DMS153 treated with DMSO at 0.1 percent for 48 hours (cell line): ENCODE measurements at regions not wholly inside any gene's neighbourhood (a gene's known extent, or its start where the extent isn't known, plus 50 kb on each side); places are given as distances from the start of the nearest gene placed in this dataset.
"Not testable (repeated sequence)": the region's sequence is repeated elsewhere in the genome, so short reads cannot be mapped to it uniquely, and the experiment has no call there.

Source experiments
- DNase-seq: peaks from one replicate; lab custom pipeline; 2025; ENCODE audit not compliant: unreplicated experiment; lab: John Stamatoyannopoulos, UW

DNA sequence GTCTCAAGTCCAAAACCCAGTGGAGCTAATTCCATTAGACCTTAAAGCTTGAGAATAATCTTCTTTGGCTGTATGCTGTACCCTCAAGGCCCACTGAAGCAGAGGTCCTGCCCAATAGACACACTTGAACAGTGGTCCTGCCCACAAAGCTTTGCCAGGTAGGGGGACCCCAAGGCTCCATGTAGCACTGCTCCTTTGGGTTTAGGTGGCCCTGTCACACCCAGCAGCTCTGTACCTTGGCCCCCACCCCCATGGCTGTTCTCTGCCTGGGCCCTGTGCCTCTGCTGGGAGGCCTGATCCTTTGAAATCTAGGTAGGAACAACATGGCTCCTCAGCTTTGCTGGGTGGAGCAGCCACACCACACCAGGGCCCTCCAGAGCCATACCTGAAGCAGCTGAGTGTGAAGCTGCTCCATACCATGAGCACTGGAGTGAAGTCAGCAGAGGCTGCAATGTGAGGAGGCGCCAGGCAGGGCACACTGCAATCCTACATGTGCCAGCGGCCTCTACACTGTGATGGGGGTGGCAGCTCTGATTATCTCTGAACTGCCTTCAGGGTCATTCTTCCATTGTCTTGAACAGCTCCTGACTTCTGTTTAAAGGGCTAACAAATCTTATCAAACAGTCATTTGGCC is 188.0 kb upstream of the CCDC54 start:
- no peak for DNase-seq

DNA sequence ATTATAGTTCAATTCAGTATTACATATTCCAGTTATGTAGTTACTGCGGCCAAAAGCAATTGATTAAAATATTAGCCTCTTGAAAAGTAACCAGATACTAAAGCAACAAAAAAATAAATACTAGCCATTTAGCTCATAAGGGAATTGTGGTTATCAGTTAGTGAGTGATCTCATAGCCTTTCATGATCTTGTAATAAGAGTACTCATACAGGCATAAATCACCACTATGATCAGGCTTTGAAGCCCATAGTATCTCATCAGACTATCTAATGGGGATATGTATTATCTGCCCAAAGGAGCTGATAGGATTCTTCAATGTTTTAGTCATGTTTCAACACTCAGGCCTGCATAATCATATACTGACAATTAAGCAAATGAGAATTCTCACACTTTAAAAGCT is 184.1 kb upstream of the CCDC54 start:
- no peak for DNase-seq

GRCh38 chr3:107198581-107199181 is 178.6 kb upstream of the CCDC54 start:
- no peak for DNase-seq

- no peak for DNase-seq
Observed at GRCh38 chr3:107201146-107201545, 176.1 kb upstream of the CCDC54 start.

DNA sequence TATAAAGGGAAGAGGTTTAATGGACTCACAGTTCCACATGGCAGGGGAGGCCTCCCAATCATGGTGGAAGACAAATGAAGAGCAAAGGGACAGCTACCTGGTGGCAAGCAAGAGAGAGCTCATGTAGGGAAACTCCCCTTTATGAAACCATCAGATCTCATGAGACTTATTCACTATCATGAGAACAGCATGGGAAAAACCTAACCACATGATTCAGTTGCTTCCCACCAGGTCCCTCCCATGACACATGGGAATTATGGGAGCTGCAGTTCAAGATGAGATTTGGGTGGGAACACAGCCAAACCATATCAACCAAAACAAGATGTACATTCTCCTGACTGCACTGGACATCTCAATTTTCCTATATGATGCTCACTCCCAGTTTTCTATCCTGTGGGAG is 174.4 kb upstream of the CCDC54 start:
- not testable (repeated sequence) for DNase-seq

DNA sequence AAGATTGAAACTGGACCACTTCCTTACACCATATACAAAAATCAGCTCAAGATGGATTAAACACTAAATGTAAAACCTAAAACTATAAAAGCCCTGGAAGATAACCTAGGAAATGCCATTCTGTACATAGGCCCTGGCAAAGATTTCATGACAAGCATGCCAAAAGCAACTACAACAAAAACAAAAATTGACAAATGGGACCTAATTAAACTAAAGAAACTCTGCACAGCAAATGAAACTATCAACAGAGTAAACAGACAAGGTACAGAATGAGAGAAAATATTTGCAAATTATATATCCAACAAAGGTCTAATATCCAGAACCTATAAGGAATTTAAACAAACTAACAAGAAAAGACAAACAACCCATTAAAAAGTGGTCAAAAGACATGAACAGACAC is 173.1 kb upstream of the CCDC54 start:
- no peak for DNase-seq

- DNase-seq = no peak
Observed at GRCh38 chr3:107205358-107205757, 171.9 kb upstream of the CCDC54 start.

- DNase-seq = no peak
Observed at GRCh38 chr3:107206141-107206540, 171.1 kb upstream of the CCDC54 start.

DNA sequence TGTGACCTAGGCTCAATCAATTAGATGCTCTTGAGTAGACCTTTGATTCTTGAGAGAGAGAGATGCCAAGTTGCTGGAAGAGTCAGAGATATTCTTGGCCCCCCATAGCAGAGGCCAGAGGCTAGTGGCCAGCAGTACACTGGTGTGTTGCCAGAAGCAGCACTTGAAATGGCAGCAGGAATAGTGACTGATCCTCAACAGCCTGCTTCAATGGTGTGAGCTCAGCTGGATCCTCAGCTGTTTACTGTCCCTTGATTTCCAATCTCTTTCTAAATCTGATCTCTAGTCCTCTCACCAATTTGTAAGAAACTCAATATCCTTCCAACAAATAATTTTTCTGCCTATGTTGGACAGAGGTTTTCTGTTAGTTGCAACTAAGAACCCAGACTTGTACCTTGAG is 170.3 kb upstream of the CCDC54 start:
- DNase-seq = no peak

DNA sequence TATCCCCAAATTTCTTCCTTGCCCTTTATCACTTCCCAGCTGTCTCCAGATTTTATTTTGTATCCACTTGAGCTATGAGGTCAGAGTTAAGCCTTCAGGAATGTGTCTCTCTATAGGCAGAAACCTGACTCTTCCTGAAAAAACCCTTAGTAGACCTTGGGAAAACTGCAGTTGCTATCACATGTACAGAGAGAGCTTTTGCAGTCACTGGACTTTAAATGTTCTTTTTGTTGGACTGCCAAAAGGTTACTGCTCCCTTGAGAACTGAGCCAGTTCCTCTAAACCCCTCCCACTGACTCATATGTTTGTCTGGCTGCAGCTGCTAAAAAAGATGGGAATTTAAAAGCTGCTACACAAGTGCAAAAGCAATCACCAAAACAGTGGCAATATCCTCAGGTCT is 169.1 kb upstream of the CCDC54 start:
- peak; percentile 65 for DNase-seq

DNA sequence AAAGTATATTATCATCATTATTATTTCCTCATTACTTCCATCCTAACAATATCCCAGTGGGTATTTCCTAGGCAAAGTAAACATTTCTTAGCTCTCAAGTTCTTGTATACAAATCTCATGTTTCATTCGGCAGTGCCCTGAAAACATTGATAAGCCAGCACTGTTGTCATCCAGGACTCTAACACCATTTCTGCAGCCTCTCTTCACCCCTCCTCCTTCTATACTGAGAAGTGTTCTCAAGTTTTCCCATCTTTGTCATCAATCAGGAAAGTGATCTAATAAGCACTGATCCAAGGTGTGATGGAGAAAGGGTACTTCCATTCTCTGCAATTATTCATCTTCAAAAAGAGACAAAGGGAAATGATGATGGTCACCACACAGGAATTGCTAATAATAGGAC is 168.4 kb upstream of the CCDC54 start:
- no peak for DNase-seq

- DNase-seq = no peak
Observed at GRCh38 chr3:107209302-107209990, 167.8 kb upstream of the CCDC54 start.

GRCh38 chr3:107211608-107212007 is 165.6 kb upstream of the CCDC54 start:
- DNase-seq = no peak

DNA sequence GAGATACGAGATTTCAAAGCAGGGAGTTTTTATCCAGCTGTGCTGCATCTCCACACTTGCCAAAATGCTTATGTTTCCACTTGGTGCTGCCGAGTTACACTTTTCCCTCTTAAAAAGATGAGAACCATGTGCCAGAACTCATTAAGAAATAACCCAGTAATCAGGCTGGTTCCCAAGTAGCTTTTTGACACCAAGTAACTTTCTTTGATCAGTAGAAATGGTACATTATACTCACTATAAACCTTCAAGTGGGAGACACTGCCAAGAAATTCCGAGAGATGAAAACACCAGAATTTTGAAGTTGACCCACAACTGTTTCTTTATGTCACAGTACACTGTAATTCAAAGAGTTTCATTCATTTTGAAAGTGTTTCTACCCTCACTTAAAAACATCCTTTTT is 164.6 kb upstream of the CCDC54 start:
- DNase-seq = no peak

DNA sequence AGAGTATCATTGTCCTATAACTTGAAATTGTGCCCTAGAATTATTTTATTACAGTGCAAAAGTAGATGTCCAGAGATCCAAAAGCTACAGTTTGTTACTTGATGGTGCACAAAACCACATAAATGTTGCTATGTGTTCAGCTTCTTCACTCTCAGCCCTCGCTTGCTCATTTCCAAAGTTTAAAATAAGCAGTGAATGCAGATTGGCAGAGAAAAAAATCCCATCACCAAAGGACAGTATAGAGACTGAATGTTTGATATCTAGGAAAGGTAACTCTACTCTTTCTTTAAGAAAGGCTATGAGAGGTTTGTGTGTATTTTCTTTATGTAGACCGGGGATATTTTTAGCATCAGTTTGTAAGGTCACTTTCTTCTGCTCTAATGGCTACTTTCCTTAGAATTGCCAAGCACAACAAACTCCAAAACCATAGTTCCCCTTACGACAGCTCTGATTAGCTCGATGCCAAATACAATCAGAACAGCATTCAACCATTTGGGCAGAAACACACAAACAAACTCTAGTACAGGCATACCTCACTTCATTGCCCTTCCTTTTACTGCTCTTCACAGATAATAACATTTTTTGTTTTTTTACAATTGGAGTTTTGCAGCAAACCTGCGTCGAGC is 164.1 kb upstream of the CCDC54 start:
- DNase-seq = no peak

GRCh38 chr3:107216229-107216628 is 161.0 kb upstream of the CCDC54 start:
- no peak for DNase-seq

DNA sequence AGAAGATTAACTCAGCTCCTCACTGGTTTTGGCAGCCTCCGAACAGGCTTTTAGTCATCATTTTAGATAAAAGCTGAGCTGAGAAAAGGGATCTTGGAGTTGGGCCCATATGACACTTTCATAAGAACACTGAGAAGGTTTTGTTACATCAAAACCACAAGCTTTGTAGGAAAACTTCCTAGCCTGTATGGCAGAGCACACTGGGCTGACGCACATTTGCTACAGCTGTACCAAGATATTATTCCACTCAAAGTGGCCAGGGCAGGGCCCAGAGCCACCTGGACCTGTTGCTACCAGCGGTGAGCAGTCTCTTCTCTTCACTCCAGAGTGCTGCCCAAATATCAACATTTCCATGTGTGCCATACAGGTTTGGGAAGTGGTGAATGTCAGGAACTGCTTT is 160.5 kb upstream of the CCDC54 start:
- DNase-seq = no peak

GRCh38 chr3:107217172-107217571 is 160.1 kb upstream of the CCDC54 start:
- DNase-seq = no peak

GRCh38 chr3:107218864-107219269 is 158.4 kb upstream of the CCDC54 start:
- no peak for DNase-seq

- no peak for DNase-seq
Observed at GRCh38 chr3:107220538-107220937, 156.7 kb upstream of the CCDC54 start.

GRCh38 chr3:107221856-107222255 is 155.4 kb upstream of the CCDC54 start:
- no peak for DNase-seq

DNA sequence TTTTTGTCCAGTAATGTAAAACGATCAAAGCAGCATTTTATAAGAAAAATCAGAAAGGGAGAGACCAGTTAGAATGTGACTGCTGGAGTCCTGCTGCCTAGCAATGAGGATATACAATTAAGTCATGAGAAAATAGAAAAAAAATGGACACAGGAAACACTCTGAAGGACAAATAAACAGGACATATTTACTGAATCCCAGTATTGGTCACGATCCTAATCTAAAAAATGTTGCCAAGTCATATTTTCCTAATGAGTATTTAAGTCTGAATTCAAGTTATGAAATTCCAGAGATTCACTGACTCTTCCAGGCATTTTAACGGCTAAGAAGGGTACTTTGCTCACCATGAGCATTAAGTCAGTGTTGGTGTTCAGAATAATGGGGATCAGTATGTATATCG is 154.3 kb upstream of the CCDC54 start:
- DNase-seq = no peak
